HEK293 (cell line): ENCODE measurements at regions not wholly inside any gene's neighbourhood (a gene's known extent, or its start where the extent isn't known, plus 50 kb on each side); places are given as distances from the start of the nearest gene placed in this dataset.
"Not testable (repeated sequence)": the region's sequence is repeated elsewhere in the genome, so short reads cannot be mapped to it uniquely, and the experiment has no call there.

ENCODE experiments used
- BCL11A ChIP-seq: fragments of 450-650 bp; formaldehyde crosslinking; IDR thresholded peaks from 2 replicates; pipeline ENCODE4 v1.5.1; 2016; ENCODE audit warnings: low read depth, missing biosample characterization, missing genetic modification characterization
- ZSCAN18 ChIP-seq: fragments of 450-650 bp; formaldehyde crosslinking; IDR thresholded peaks from 2 replicates; pipeline ENCODE4 v1.5.1; 2016; ENCODE audit warnings: missing biosample characterization, missing genetic modification characterization

GRCh38 chr6:26836657-26837056, 177.1 kb upstream of the ZNF322 start:
- TF ChIP-seq ZSCAN18; BCL11A (tag by site-specific recombination): not testable (repeated sequence)
